Stomach (tissue), 4 donors: ENCODE measurements at regions not wholly inside any gene's neighbourhood (a gene's known extent, or its start where the extent isn't known, plus 50 kb on each side); places are given as distances from the start of the nearest gene placed in this dataset.

ENCODE experiments used
- POLR2A ChIP-seq, 4 donors: fragments of 450-650 bp; IDR thresholded peaks; one replicate each; pipeline ENCODE4 v1.6.1; 2016; ENCODE audit warnings: antibody characterized with exemption in 4 of 4, control low read depth in 2 of 4, mild to moderate bottlenecking in 1 of 4, moderate library complexity in 1 of 4
- TF ChIP-seq, protein P1 (sequence below), 7 experiments: fragments of 450-650 bp in 4 of 7; fragments of 200-600 bp in 3 of 7; sonication (generic) in 3 of 7; IDR thresholded peaks; one replicate each; pipeline ENCODE4 v1.5.1; 2016 to 2019; ENCODE audit warnings: antibody characterized with exemption in 7 of 7, control low read depth in 2 of 7, mild to moderate bottlenecking in 1 of 7

- TF ChIP-seq, protein P1, sequence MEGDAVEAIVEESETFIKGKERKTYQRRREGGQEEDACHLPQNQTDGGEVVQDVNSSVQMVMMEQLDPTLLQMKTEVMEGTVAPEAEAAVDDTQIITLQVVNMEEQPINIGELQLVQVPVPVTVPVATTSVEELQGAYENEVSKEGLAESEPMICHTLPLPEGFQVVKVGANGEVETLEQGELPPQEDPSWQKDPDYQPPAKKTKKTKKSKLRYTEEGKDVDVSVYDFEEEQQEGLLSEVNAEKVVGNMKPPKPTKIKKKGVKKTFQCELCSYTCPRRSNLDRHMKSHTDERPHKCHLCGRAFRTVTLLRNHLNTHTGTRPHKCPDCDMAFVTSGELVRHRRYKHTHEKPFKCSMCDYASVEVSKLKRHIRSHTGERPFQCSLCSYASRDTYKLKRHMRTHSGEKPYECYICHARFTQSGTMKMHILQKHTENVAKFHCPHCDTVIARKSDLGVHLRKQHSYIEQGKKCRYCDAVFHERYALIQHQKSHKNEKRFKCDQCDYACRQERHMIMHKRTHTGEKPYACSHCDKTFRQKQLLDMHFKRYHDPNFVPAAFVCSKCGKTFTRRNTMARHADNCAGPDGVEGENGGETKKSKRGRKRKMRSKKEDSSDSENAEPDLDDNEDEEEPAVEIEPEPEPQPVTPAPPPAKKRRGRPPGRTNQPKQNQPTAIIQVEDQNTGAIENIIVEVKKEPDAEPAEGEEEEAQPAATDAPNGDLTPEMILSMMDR (IDR thresholded peaks at IDR 0.05): no peak
- no peak for TF ChIP-seq POLR2A (IDR thresholded peaks at IDR 0.05)
Observed at GRCh38 chr13:30021611-30022010, 171.2 kb upstream of the UBL3 start.
